Tibial nerve (tissue), 4 donors: ENCODE measurements at regions not wholly inside any gene's neighbourhood (a gene's known extent, or its start where the extent isn't known, plus 50 kb on each side); places are given as distances from the start of the nearest gene placed in this dataset.

ENCODE experiments used
- EP300 ChIP-seq, 2 donors: sonication (generic); formaldehyde crosslinking; IDR thresholded peaks; one replicate each; pipeline ENCODE4 v1.6.1; 2017; ENCODE audit warnings: antibody characterized with exemption in 2 of 2, mild to moderate bottlenecking in 1 of 2
- POLR2A ChIP-seq, 2 donors: fragments of 450-650 bp; IDR thresholded peaks; one replicate each; pipeline ENCODE4 v1.6.1; 2017; ENCODE audit warnings: antibody characterized with exemption in 2 of 2, mild to moderate bottlenecking in 2 of 2, moderate library complexity in 2 of 2
- TF ChIP-seq, protein P1 (sequence below), 5 experiments: fragments of 200-600 bp in 3 of 5; fragments of 450-650 bp in 2 of 5; sonication (generic) in 3 of 5; IDR thresholded peaks; one replicate each; pipeline ENCODE4 v1.5.1; 2016 to 2019; ENCODE audit warnings: antibody characterized with exemption in 5 of 5, mild to moderate bottlenecking in 3 of 5, moderate library complexity in 2 of 5

GRCh38 chr20:17798601-17799000, 98.8 kb downstream of the BANF2 start:
- TF ChIP-seq POLR2A (IDR thresholded peaks at IDR 0.05): no peak
- TF ChIP-seq, protein P1, sequence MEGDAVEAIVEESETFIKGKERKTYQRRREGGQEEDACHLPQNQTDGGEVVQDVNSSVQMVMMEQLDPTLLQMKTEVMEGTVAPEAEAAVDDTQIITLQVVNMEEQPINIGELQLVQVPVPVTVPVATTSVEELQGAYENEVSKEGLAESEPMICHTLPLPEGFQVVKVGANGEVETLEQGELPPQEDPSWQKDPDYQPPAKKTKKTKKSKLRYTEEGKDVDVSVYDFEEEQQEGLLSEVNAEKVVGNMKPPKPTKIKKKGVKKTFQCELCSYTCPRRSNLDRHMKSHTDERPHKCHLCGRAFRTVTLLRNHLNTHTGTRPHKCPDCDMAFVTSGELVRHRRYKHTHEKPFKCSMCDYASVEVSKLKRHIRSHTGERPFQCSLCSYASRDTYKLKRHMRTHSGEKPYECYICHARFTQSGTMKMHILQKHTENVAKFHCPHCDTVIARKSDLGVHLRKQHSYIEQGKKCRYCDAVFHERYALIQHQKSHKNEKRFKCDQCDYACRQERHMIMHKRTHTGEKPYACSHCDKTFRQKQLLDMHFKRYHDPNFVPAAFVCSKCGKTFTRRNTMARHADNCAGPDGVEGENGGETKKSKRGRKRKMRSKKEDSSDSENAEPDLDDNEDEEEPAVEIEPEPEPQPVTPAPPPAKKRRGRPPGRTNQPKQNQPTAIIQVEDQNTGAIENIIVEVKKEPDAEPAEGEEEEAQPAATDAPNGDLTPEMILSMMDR (IDR thresholded peaks at IDR 0.05): no peak
- TF ChIP-seq EP300 (IDR thresholded peaks at IDR 0.05): no peak
